ENCODE measurements at regions not wholly inside any gene's neighbourhood (a gene's known extent, or its start where the extent isn't known, plus 50 kb on each side); places are given as distances from the start of the nearest gene placed in this dataset.

DNA sequence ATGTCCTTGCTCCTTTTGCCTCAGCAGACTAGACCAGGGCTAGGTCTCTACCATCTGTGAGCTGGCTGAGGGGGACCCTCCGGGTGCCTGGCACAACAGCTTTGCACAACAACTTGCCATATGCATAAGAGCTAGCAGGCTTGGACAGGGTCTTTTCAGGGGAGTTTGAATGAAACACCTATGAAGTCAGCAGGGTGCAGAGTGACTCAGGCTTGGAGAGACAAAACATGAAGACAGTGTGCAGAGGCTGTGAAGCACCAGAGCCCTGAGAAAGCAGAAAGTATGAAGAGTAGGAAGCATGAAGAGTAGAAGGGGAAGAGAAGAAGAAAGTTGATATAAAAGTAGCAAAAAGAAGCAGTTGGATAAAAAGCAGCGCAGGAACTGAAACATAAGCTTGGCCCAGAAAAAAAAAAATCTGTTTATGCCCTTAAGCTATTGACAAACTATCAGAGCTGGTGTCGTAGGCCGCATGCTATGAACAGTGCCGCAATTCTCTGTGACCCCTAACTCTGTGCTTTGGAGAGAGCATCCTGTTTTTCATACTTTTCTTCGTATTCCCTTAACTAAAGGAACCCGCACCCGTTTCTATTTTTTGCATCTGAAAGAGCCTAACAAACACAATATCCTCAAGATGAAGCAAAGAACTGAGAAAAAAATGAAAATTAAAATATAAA is 52.7 kb upstream of the FAM216B start:
- no peak for TF ChIP-seq NFYB (CRISPR knock-in tag; conservative IDR thresholded peaks at IDR 0.05; ENCODE audit: low read depth)
- TF ChIP-seq, protein P1, sequence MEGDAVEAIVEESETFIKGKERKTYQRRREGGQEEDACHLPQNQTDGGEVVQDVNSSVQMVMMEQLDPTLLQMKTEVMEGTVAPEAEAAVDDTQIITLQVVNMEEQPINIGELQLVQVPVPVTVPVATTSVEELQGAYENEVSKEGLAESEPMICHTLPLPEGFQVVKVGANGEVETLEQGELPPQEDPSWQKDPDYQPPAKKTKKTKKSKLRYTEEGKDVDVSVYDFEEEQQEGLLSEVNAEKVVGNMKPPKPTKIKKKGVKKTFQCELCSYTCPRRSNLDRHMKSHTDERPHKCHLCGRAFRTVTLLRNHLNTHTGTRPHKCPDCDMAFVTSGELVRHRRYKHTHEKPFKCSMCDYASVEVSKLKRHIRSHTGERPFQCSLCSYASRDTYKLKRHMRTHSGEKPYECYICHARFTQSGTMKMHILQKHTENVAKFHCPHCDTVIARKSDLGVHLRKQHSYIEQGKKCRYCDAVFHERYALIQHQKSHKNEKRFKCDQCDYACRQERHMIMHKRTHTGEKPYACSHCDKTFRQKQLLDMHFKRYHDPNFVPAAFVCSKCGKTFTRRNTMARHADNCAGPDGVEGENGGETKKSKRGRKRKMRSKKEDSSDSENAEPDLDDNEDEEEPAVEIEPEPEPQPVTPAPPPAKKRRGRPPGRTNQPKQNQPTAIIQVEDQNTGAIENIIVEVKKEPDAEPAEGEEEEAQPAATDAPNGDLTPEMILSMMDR (IDR thresholded peaks at IDR 0.05), result no peak
- TF ChIP-seq, protein P2, sequence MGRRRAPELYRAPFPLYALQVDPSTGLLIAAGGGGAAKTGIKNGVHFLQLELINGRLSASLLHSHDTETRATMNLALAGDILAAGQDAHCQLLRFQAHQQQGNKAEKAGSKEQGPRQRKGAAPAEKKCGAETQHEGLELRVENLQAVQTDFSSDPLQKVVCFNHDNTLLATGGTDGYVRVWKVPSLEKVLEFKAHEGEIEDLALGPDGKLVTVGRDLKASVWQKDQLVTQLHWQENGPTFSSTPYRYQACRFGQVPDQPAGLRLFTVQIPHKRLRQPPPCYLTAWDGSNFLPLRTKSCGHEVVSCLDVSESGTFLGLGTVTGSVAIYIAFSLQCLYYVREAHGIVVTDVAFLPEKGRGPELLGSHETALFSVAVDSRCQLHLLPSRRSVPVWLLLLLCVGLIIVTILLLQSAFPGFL (CRISPR knock-in tag; IDR thresholded peaks at IDR 0.05; ENCODE audit: borderline replicate concordance), result no peak
- TF ChIP-seq SP1 (CRISPR knock-in tag; conservative IDR thresholded peaks at IDR 0.05), result no peak
- TF ChIP-seq FOXJ3 (CRISPR knock-in tag; IDR thresholded peaks at IDR 0.05; ENCODE audit: borderline replicate concordance), result no peak
- TF ChIP-seq NFE2L1 (CRISPR knock-in tag; IDR thresholded peaks at IDR 0.05), result no peak

Measured in WTC11 (cell line).